Hematopoietic multipotent progenitor cell treated with erythropoietin and hydrocortisone succinate and interleukin-3 and kit ligand, for 6 days (in vitro differentiated cells): ENCODE measurements at regions not wholly inside any gene's neighbourhood (a gene's known extent, or its start where the extent isn't known, plus 50 kb on each side); places are given as distances from the start of the nearest gene placed in this dataset.
A peak's percentile ranks its signal among the peaks of the same experiment; 100 is the strongest.
"Not testable (repeated sequence)": the region's sequence is repeated elsewhere in the genome, so short reads cannot be mapped to it uniquely, and the experiment has no call there.

Source experiments
- DNase-seq: peaks from one replicate; pipeline ENCODE4 v3.0.0-alpha.2; 2015

DNA sequence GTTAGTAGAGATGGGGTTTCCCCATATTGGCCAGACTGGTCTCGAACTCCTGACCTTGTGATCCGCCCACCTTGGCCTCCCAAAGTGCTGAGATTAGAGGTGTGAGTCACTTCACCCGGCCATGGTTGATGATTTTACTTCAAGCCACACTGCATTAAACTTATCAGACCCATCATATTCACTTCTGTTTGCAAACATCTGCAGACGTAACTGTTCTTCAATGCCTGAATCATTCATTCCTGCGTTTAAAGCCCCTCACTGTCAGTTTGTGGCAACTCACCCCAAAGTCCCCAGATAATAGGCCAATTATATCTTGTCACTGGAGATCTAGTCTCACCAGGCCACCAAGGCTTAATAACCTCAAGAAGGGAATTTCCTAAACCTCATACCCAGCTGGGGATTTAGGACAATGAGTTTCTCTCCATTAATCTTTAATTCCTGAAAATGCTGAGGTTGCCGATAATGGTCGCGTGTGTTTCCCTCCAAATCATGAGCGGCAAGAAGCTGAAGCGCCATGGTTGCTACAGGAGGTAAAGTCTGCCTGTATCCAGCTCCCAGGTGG, 229.6 kb downstream of the LY86 start:
- no peak for DNase-seq

DNA sequence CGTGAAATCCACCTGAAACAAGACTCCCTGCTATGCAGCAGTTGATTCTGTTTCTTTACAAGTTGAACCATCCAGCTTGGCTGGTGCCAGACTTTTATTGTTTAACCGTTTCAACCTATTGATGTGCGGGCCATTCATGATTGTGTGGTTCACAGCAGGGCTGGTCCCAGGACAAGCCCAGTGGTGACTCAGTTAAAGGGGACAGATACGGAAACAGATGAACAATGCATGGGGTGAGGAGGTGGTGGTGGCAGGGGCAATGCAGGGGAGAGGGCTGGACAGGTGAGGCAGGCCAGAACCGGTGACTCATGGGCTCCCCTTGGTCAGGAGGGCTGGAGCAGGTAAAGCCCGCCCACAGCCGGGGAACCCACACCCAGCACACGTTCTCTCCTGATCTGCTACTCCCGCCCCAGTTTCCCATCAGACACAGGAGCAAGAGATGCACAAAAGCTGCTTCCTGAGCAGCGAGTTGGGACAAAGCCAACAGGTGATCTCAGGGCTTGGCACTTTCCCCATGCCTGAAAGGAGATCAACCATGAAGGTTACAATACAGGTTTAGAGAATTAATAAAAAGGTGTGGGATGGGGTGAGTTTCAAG, 232.2 kb downstream of the LY86 start:
- no peak for DNase-seq

DNA sequence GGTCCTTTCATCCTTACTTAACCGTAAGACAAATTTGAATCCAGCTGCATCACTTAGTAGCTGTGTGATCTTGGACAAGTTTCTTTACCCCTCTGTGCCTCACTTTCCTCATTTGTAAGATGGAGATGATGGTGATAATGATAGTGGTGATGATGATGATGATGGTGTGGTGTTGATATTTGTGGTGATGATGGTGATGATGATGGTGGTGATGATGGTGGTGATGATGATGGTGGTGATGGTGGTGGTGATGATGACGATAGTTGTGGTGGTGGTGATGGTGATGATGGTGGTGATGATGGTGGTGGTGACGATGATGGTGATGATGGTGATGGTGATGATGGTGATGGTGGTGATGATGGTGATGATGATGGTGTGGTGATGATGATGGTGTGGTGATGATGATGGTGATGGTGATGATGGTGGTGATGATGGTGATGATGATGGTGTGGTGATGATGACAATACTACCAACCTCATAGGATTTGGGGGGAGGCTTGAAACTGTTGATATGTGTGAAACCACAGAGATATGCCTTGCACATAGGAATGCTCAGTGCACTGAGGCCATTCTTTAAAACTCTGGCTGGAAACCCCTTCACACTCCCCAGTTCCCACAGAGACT, 233.2 kb downstream of the LY86 start:
- DNase-seq = no peak

DNA sequence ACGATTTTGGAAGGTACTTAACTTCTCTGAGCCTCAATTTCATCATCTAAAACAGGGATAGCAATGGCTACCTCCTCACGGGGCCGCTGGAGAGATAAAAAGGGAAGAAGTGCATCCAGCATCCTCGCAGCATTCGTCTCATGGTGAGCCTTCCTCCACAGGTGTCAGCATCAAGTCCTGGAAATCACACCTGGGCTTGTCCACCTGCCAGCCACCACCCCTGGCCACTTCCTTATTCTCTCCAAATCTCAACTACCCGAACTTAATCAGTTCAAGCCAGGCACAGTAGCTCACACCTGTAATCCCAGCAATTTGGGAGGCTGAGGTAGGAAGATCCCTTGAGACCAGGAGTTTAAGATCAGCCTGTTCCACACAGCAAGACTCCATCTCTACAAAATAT, 234.5 kb downstream of the LY86 start:
- no peak for DNase-seq

DNA sequence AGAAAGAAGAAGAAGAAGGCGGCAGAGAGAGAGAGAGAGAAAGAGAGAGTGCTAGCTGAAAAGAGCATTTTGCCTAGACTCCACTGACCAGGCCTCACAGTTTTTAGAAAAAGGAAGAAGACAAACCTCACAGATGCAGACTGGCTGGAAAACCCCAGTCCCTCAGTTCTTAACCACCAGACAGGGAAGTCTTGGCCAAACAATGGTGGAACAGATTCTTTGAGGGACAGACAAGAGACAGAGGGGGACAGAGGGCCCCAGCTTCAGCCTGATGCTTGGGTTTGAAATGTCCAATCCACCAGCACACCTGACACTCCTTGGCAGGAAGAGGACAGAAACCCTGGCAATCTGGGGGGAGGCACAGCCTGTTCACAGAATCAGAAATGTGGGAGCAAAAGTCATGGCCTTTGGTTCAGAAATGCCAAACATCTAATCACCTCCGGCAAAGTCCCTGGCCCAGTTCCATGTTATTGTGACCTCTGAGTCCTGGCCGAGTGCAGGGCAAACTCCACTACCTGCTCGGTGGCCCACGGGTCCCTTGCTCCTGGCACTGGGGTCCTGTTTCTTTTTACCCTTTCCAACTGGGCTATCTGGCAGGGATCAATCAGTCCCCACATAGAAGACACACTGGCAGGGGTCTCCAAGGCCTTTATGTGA, 235.2 kb downstream of the LY86 start:
- DNase-seq = no peak

DNA sequence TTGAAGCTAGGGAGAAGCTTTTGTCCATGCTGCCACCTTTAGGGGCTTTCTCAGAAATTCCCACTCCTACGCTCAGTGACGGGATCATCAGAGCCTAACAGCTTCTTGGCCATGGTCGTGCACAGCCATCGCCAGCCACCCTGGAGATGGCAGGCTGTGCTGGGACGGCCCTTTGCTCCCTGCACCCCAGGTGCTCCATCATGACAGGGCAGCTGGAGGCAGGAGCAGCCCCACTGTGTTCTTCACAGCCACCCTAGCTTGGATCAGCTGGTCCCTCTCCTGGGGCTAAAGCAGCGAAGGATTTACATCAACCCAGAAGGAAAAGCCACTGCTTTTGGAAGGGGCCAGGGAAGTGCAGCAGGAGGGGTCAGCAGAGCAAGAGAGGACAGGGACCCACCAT, 235.9 kb downstream of the LY86 start:
- no peak for DNase-seq

DNA sequence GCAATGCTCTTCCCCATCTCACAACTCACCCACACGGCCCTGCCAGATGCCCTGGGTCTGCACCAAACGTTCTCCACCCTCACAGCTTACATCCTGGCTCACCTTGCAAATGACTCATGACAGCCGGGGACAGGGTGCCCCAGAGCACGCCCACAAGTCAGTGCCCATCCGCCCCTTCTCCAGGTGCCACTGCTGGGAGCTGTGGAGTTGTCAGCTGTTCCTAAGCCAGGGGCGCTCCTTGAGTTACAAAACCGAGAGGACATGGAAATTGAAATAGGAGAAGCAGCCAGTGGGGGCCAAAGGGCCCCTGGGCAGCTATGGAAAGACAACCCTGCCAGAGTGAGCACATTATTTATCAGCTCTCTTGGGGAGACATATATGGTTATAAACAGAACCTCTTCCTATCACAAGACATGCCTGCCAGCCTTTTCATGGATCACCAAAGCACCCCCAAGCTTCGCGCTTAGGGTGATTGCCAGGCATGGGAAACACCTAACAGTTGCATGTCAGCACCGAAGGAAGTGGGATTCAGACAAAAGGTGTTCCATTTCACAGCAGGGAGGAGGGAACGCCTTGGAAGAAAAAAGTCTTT, 236.8 kb downstream of the LY86 start:
- DNase-seq = no peak

DNA sequence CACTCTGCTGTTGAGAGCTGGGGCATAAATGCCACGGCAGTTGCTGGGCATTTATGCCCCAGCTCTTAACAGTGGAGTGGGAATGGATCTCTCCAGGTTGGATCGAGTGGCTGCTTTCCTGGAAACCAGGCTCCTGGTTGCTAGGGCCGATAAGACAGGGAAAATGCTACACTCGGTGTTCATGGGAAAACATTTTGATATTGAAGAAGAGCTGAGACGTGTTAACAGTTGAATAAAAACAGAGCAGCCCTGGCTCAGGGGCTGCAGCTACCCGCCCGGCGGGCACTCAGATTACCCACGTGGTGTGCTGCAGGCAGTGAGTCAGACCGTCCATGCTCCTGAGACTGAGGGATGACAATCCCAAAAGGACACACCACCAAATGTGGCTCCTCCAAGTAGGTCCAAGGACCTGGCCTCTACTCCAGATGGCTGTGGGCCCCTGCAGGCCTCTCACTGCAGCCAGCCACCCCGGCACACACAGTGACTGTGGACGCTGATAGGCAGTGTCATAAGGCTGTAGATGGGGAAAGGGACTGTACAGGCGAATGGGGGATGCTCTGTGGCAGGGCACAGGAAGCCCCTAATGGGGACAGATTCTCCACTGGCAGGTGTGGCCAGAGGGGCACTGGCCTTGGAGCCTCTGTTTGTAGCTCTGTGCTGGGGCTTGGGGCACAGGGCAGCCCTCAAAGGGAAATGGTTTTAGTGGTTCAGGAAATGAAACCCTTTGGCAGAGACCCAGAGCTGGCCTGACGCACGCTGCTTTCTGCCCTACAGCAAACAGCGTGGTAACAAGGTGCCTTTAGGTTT, 237.8 kb downstream of the LY86 start:
- peak; percentile 82 for DNase-seq

DNA sequence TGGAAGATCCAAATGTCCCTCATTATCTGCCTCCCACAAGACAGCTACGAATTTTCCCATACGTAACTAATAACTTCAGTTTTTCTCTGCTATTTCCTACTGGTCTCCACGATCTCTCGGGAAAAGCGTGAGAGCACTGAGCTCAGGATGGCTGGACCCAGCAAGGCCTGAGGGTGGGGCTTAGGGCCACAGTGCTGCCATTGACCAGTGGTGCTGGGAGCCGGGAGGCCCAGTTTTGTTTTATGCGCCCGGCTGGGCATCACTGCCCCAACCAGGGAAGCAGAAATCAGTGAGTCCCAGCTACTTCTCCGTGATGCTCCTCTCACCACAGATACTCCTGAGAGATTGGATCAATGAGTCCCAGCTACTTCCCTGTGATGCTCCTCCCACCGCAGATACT, 238.4 kb downstream of the LY86 start:
- no peak for DNase-seq

DNA sequence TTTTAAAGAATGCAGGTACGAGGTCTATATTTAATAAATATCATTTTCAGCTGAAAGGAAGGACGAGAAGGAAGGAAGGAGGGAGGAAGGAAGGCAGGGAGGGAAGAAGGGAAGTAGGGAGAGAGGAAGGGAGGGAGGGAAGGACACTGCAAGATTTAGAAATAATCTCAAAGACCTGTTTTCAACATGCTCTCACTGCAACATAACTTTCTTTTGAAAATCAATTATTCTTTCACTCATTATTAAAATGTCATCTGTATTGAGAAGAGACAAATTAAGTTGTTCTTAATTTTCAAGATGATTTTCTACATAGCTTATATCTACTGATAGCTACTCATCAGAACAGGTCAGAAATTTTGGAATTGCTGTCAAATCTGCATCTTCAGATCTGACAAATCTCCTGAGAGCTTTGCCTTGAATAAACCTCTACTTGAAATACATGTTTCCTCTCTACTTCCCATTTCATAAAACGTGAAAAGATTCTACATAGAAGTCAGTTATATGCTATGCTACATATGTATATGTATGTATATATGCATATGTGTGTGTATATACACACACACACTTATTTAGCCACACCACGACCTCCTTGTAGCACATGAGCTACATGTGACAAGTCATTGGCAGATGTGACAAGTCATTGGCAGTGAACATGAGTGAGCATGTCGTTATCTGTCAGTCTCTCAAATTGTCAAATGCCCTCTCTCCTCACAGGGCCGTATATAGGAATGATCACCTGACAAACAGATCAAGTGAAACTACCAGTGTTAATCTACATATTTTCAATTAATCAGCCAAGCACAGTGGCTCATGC, 241.6 kb downstream of the LY86 start:
- DNase-seq = peak; percentile 36

DNA sequence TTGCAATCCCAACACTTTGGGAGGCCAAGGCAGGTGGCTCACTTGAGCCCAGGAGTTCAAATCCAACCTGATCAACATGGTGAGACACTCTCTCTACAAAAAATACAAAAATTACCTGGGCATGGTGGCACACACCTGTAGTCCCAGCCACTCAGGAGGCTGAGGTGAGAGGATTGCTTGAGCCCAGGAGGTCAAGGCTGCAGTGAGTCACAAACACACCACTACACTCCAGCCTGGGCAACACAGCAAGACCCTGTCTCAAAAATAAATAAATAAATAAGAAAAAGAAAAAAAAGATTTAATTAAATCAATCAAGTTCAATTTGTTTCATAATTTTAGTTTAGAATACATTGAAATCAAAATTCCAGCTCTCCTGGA, 242.2 kb downstream of the LY86 start:
- DNase-seq = not testable (repeated sequence)

DNA sequence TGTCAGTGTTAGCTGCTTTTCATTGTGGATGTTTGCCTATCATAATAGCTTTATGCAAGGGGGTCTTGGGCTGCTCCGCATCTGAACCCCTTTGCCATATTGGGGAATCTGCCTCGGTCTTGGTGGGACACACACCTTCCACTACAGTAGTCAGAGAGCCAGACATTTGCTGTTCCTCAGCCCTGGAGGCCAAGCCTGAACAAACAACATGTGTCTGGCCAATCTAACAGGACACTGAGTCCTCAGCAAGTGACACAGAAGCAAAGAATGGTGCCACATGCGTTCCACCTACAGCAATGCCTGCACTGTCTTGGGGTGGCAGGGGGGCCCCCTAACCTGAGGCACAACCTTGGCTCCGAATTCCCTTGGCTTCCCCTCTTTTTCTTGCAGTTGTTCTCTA, 243.9 kb downstream of the LY86 start:
- DNase-seq = no peak

DNA sequence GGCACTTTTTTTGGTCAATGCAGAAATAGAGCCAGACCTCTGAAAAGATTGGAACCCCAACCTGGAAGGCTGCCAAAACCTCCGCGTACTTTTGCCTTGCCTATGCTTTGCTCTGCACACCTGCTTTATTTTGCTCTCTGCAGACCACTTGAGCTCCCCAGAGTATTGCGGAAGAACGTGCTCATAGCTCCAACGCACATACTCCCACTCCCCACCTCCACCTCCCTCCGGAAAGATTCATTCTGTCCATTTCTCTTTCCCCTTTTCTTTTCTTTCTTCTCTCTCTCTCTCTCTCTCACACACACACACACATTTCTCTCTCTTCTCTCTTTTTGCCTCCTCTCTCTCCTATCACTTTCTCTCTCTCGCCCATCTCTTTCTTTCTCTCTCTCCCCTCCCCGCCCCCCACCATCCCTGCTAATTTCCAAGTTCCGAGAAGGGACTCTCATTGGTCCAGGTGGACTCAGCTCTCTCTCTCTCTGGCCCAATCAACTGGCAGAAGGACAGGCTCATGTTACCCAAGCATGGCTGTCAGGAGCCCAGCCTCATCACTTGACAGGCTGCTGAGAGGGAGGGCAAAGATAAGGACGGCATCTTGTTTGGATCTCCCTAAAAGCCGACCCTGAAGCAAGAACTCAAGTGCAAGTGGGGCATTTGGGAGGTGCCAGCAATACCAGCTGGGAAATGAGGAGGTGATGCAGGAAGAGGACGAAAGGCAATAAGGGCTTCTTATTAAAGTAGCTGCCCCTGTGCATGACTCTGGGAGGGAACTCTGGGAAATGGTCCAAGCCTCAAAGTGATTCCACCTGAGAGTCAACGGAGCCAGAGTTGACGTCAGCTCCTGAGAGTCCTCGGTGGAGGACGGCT, 246.1 kb downstream of the LY86 start:
- DNase-seq = peak; percentile 26

DNA sequence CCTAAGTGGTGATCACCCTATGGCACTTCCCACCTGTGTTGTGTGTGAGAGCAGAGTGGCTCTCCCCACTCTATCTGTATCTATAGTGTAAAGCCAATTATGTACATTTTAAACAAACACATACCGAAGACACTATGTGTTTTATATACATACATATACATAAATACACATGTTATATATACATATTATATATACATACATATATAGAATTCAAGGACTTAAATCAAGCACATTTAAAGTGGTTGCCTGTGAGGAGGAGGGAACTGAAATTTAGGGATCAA, 246.6 kb downstream of the LY86 start:
- no peak for DNase-seq

DNA sequence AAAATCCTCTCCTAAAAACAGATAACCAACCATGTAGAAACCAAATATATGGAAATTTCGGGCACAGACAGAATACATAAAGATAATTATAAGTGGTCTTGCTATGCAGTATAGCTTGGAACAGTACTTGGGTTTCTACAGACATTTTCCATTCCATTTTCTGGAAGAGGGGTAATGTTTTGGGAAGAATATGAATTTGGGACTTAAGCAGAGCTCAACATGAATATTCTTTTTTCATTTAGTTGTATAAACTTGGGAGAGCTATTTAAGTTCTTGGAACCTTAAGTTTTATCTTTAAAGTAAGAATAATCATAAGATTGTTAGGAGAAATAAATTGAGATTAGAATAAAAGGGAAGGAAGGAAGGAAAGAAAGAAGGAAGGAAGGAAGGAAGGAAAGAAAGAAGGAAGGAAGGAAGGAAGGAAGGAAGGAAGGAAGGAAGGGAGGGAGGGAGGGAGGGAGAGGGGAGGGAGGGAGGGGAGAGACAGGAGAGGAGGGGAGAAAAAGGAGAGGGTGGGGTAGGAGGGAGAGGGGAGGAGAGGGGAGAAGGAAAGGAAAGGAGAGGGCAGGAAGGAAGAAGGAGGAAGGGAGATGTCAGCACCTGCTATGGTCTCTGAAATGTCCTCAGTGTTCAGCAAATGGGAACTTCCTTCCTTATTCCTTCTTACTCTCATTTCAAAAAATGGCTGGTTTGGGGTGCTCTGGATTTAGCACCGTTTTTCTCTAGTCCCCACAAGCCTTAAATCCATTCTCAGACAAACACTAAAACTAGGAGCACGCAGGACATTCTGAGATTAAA, 248.3 kb downstream of the LY86 start:
- DNase-seq = no peak

DNA sequence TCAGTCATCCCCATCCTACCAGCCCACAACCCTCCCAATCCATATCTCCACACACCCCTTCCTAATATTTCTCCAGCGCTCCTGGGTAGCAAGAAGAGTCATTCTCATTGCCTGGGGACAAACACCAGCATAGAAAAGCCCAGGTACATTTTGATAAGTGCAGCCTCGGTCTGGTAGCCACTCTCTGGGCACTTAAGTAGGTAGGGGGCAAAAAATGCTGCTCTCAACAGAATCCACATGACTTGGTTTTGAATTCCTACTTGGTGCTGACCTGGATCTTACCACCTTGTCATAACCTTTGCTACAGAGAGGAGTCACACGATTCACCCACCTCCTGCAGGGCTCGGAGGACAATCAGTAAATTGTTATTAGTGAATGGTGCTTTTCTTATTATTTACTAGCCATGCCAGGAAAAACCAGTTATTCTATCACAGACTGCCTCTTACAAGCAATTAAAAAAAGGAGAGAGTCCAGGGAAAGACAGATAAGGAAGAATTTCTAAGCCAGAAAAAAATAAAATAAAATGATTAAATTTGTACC, 249.1 kb downstream of the LY86 start:
- no peak for DNase-seq

DNA sequence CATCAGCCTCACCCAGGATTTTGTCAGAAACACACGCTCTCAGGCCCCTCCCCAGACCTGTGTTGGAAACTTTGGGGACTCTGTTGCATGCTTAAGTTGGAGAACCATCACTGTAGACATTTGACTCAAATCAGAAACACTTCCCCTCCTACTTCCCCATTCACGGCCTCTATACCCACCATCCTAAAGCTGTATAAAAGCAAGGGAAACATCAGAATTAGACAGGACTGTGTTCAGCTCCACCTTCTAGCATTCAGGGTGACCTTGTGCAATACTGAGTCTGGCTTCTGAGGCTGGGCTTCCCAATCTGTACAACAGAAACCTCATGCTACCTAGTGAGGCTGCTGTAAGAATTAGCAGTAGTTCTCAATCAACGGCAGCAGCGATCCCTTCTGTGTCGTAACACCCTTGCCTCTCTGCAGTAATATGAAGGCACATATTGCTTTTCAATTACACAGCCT, 252.3 kb downstream of the LY86 start:
- DNase-seq = peak; percentile 61

DNA sequence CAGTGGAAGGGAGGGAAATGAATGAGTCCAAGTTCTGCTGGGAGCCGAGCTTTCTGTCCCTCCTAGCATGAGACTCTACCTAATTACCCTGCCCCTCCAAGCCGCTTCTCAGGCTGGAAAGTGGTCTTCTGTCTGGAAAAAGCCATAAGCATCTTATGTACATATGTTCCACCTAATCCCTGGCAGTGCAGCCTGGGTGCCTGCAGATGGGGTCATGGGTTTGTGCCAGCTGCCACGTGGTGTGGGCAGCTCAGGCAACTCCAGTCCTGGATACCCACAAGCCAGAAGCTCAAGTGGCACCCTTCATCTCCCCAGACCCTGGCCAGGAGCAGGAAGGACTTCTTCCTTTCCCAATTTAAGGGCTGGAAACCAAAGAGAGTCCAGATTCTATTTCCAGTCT, 253.1 kb downstream of the LY86 start:
- peak; percentile 34 for DNase-seq

DNA sequence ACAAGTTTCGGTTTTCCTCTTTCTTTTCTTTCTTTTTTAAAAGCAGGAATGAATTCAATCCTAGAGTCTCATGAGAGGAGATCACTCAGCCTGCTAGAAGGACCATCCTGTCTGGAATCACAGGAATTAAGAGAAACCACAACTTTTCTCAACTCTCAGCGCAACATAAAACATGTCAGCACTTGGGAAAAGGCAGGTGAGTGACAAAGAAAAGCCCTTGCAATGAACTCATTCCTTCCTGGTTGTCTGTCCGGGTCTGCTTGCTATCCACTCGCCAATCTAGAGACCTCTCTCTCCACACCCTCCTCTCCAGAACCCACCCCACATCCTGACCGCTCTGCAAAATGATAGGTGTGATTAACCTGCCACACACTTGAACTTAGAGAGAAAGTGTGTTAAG, 253.8 kb downstream of the LY86 start:
- DNase-seq = no peak

DNA sequence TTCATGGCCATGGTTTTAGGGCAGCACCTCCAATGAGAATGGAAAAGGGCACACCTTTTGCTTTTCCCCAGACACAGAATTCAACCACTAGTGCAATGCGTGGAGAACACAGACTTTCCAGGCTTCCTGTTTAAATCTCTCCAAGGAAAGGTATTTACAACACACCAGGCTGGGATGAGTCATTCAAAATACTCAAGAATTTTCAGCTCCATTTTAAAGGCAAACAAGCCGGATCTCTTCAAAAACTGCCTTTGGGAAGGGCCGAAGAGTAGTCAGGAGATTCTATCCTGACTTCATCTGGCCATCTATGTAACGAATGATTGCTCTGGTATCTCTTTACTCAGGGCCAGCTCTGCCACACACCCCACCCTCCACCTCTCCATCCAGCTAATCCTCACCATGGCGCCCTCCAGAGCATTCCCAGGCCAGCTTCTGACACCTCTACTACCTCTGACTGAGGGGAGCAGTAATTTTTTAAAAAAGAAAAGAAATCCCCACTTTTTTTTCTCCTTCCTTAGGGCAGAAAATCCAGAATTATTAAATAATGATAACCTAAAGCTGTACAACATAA, 254.6 kb downstream of the LY86 start:
- DNase-seq = no peak
